ENCODE measurements at regions not wholly inside any gene's neighbourhood (a gene's known extent, or its start where the extent isn't known, plus 50 kb on each side); places are given as distances from the start of the nearest gene placed in this dataset.

GRCh38 chr15:95497634-95498033 lies 832.9 kb upstream of the NR2F2 start:
- no peak for DNase-seq (ENCODE audit: low spot score)

GRCh38 chr15:95498961-95499360 lies 831.5 kb upstream of the NR2F2 start:
- DNase-seq (ENCODE audit: low spot score): no peak

GRCh38 chr15:95499397-95499796 lies 831.1 kb upstream of the NR2F2 start:
- DNase-seq (ENCODE audit: low spot score): no peak

DNA sequence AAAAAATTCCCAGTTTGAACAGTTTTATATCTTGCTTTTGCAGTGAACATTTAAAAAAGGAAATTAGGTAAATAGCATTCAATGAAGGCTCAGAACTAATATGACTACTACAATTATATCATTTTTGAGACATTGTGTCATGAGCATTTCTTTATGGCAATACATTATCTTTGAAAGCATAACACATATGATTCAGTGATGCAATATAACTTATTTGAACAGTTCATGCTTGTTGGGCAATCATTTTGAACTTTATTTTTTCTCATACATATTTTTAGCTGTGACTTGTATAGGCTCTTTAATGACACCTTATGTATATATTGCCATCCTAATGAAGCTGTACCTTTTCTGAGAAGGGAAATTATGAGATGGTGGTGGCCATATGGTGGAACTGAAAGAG lies 828.6 kb upstream of the NR2F2 start:
- DNase-seq (ENCODE audit: low spot score): no peak

DNA sequence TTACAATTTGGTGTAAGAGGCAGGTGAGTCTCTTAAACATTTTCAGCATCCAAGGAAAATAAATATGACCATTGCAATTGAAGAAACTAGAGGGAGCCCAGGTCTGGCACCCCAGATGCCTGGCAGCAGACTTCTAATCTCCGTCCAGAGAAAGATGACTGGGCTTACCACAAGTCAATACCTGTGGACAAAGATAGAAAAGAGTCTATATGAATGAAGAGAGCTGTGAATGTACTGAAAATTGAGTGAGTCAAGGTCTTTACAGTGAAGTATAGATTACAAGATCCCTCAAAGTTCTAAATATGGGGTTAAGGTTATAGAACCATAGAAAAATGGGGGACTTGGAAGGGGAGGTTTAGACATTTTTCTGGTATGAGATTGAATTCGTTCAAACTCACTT lies 827.4 kb upstream of the NR2F2 start:
- DNase-seq (ENCODE audit: low spot score): no peak

GRCh38 chr15:95503640-95504225 lies 826.8 kb upstream of the NR2F2 start:
- DNase-seq (ENCODE audit: low spot score): no peak

GRCh38 chr15:95511671-95512070 lies 818.8 kb upstream of the NR2F2 start:
- peak; percentile 44 for DNase-seq (ENCODE audit: low spot score)

DNA sequence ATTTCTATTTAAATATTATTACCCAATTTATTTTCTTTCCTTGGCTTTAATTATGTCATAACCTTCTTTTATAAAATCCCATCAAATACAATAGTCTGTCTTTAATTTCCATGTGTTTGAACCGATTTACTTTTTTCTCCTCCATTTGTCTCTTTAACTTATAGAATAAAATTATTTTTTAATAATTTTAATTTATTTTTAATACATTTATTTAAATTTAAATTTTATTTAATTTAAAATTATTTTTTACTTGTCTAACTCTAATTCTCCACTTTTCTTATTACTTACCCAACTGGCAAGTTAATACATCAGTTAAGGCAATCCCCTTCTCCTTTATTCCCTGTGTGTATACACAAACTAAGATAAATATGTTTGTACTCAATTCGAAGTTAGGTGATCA lies 817.6 kb upstream of the NR2F2 start:
- no peak for DNase-seq (ENCODE audit: low spot score)

- no peak for DNase-seq (ENCODE audit: low spot score)
These were observed 810.6 kb upstream of the NR2F2 start for GRCh38 chr15:95519887-95520286.

- peak; percentile 66 for DNase-seq (ENCODE audit: low spot score)
These were observed 810.0 kb upstream of the NR2F2 start for GRCh38 chr15:95520511-95520910.

DNA sequence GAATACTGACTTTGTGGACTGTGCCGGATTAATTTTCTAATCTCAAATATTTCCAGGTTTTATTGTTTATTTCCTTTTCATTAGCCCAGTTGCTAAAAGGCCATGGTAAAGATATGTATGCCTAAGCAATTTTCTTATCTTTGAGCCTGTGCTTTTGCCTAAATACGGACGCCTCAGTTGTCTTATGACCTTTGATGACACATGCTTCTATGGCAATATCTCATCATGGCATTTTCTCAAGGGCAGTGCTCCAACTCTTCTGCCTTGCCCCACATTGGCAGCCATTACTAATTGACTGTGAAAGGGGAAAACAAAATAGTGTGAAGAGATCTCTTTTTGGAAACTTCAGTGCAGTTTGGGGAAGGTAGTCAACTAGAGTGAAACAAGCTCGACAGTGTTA lies 809.6 kb upstream of the NR2F2 start:
- DNase-seq (ENCODE audit: low spot score): peak; percentile 51

GRCh38 chr15:95522533-95522932 lies 808.0 kb upstream of the NR2F2 start:
- no peak for DNase-seq (ENCODE audit: low spot score)

DNA sequence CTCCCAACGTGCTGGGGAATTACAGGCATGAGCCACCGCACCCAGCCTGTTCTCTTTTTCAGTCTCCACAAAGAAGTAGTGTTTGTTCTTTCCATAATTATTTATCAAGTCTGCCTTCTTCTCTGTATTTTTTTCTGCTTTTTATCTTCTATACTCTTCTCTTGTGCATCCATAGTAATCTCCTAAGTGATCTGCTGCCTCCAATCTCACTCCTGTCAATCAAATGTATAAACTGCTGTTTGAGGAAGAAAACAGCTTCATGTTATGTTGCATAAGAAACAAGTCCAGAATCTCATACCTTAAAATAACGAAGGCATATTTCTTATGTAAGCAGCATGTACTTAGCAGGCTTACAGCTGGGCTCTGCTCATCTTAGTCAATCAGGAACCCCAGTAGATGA lies 801.6 kb upstream of the NR2F2 start:
- DNase-seq (ENCODE audit: low spot score): no peak

- no peak for DNase-seq (ENCODE audit: low spot score)
These were observed 793.9 kb upstream of the NR2F2 start for GRCh38 chr15:95536638-95537037.

DNA sequence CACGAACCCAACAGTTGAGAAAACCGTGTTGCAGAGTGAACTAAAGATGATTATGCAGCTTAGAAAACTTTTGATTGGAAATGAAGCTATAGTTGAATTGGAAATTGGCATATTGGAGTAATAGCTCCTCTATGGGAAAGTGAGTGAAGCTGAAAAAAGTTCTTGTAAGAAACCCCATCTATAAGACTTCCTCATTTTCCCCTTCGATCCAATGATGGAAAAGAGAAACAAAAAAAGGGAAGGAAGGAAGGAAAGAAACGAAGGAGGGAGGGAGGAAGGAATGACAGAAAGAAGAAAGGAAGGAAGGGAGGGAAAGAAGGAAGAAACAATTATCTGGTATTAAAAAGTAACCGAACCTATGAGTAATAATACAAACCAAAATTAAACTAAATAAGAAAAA lies 791.8 kb upstream of the NR2F2 start:
- no peak for DNase-seq (ENCODE audit: low spot score)

- no peak for DNase-seq (ENCODE audit: low spot score)
These were observed 789.2 kb upstream of the NR2F2 start for GRCh38 chr15:95541301-95541700.

DNA sequence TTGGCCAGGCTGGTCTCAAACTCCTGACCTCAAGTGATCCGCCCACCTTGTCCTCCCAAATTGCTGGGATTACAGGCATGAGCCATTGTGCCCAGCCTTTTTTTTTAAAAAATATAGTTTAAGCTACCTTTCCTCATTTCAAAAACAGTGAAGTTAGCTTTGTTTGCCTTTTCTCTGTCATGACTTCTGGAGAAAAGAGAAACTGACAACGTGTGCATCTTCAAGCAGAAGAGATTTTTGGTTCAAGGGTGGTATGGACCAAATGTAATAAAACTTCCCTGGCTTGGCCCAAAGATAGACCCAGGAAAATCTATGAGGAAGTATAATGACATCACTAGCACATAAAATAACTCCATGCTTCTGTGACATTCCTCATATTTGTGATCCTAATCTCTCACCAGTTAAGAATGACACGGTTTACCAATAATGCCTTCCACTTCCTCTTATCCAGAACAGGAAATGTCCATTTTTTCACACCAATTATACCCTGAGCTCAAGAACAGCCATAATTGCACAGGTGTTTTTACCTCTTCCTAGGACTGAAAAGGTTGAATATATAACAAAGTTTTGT lies 781.2 kb upstream of the NR2F2 start:
- no peak for DNase-seq (ENCODE audit: low spot score)

DNA sequence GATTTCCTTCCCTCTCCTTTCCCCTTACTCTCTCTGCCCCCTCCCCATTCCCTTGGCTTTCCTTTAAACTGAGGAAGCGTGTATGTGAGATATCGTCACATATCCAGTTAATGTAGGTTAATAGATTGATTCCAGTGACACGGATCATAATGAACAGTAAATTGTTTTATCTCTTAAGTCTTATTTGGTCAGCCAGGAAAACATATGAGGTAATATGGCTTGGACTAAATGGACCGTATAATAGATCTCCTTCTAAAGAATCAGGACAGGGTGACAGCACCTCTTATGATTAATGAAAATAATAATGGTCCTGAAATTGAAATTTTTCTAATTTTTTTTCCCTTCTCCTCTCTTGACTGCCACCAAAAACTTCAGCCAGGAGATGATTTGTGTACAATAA lies 779.8 kb upstream of the NR2F2 start:
- no peak for DNase-seq (ENCODE audit: low spot score)

DNA sequence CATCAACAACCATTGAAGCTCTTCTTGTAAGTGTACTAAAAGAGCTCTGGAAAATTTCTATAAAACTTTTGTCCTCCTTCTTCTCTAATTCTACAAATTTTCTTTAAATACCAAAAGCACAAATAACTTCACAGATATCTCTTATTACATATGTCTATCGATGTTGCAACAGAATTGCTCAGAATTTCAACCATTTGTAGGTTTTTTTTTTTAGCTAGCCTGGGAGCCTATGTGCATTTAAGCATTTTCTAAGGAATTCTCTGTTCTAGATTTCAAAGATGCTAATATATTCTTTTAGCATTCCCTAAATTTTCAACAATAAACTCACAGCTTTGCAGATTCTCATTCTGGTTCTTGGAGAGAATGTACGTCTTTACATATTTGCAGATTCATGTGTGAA lies 774.3 kb upstream of the NR2F2 start:
- DNase-seq (ENCODE audit: low spot score): no peak

- DNase-seq (ENCODE audit: low spot score): peak; percentile 87
These were observed 773.7 kb upstream of the NR2F2 start for GRCh38 chr15:95556866-95557225.

GRCh38 chr15:95557226-95558046 lies 773.1 kb upstream of the NR2F2 start:
- peak; percentile 98 for DNase-seq (ENCODE audit: low spot score)

DNA sequence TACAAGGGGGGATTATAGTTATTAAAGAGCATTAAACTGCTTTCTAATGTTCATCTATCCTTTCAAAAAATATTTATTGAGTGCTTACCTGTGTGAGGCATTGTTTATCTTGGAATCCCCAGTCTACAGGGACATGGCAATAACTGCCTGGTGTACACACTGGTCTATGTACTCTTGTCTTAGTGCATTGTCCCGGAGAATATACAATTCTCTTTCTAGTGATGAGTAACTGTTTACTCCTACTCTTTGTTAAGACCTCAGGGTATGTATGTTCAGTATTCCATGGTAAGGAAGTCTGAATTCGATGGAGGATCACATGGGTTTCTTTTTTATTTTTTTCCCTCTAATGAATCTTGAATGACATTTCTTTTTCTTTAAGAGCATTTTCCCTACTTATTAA lies 772.4 kb upstream of the NR2F2 start:
- peak; percentile 52 for DNase-seq (ENCODE audit: low spot score)

- no peak for DNase-seq (ENCODE audit: low spot score)
These were observed 771.6 kb upstream of the NR2F2 start for GRCh38 chr15:95558916-95559315.
